GM10266 (cell line): ENCODE measurements at regions not wholly inside any gene's neighbourhood (a gene's known extent, or its start where the extent isn't known, plus 50 kb on each side); places are given as distances from the start of the nearest gene placed in this dataset.
A peak's percentile ranks its signal among the peaks of the same experiment; 100 is the strongest.

Experiments
- DNase-seq: peaks from one replicate; pipeline ENCODE4 v3.0.0; 2012; ENCODE audit errors: extremely low spot score
- CTCF ChIP-seq: IDR thresholded peaks from 2 replicates; pipeline ENCODE4 v1.5.1; 2012; ENCODE audit warnings: mild to moderate bottlenecking, low read depth; ENCODE audit not compliant: control insufficient read depth, insufficient read depth; ENCODE audit errors: missing control alignments

- TF ChIP-seq CTCF: no peak
- DNase-seq: no peak
Measured at GRCh38 chr2:198966269-198966668, 491.5 kb downstream of the SATB2 start.

- TF ChIP-seq CTCF: peak; percentile 3
- no peak for DNase-seq
Measured at GRCh38 chr2:198961547-198961946, 496.2 kb downstream of the SATB2 start.

- TF ChIP-seq CTCF: no peak
- no peak for DNase-seq
Measured at GRCh38 chr2:198957181-198957580, 500.6 kb downstream of the SATB2 start.

- TF ChIP-seq CTCF: no peak
- no peak for DNase-seq
Measured at GRCh38 chr2:198953328-198953727, 504.4 kb downstream of the SATB2 start.

GRCh38 chr2:198950803-198951202 lies 506.9 kb downstream of the SATB2 start:
- no peak for TF ChIP-seq CTCF
- no peak for DNase-seq

GRCh38 chr2:198945496-198945895 lies 512.2 kb downstream of the SATB2 start:
- no peak for DNase-seq
- TF ChIP-seq CTCF: no peak

- no peak for TF ChIP-seq CTCF
- DNase-seq: no peak
Measured at GRCh38 chr2:198930170-198930569, 527.6 kb downstream of the SATB2 start.
